Suppressor macrophage treated with lipopolysaccharide for 4 hours (primary cell): ENCODE measurements at regions not wholly inside any gene's neighbourhood (a gene's known extent, or its start where the extent isn't known, plus 50 kb on each side); places are given as distances from the start of the nearest gene placed in this dataset.

Experiments used
- DNase-seq: peaks from one replicate; pipeline ENCODE4 v3.0.0-alpha.2; 2020

GRCh38 chr20:39658662-39659409 is 696.7 kb downstream of the DHX35 start:
- no peak for DNase-seq

GRCh38 chr20:39654171-39654570 is 692.0 kb downstream of the DHX35 start:
- no peak for DNase-seq

DNA sequence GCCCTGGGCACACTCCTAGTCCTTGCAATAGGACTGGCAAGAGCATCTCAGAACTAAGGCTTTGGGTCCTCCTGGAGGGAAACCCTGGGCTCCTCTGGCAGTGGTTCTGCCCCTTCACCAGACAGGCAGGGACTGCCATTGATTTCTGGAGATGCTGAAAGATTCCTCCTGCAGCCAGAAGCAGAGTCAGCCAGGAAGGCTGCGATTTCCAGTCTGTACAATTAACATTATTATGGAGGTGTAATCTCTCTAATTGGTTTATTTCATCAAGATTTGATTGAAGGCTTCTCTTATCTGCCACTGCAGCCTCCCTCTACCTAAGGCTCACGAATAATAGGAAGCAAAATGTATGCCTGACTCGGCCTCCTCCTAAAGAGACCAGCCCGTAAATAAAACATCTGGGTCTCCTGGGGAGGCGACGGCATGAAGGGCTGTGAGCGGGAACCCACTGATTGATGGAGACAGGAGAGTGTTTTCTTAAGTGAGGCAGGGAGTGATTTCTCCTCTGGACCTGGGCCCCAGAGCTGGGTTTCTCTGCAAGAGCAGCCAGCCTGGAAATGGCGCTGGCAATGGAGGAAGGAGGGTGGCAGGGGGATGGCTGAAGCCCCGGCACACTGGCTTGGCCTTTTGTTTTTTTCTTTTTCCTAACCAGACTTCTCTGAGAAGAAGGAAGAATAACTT is 689.6 kb downstream of the DHX35 start:
- no peak for DNase-seq

- DNase-seq, result no peak
Observed at GRCh38 chr20:39646874-39647413, 684.8 kb downstream of the DHX35 start.

- no peak for DNase-seq
Observed at GRCh38 chr20:39645131-39645530, 683.0 kb downstream of the DHX35 start.

DNA sequence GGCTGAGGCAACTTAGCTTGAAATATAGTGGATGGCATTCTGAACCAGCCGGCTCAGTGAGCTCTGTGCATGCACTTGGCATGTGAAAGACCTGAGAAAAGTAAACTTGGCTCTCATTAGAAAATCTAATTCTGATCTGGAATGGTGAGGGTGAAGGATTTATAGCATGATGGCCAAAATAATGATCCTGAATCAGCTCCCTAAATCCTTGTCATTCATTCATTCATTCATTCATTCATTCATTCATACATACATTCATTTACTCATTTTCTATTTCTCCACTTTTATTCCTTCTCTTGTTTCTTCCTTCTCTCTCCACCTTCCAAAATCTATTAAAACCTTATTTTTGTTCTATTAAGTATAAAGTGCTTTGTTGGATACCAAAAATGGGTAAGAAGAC is 681.1 kb downstream of the DHX35 start:
- DNase-seq, result no peak

DNA sequence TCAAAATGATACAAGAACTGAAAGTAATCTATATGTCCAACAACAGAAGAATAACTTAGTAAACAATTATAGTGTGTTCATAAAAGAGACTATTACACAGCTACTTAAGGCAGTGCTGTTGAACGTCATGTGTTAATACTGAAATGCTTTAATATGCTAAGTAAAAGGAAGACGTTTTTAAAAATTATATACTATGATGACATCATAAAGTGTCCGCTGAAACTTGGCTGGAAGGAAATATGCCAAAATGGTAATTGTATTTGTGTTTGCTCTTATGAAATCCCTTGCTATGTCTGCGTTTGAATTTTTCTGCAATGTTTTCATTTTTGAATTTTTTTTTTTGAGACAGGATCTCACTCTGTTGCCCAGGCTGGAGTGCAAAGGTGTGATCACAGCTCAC is 679.3 kb downstream of the DHX35 start:
- no peak for DNase-seq

- DNase-seq, result no peak
Observed at GRCh38 chr20:39640147-39640546, 678.0 kb downstream of the DHX35 start.

DNA sequence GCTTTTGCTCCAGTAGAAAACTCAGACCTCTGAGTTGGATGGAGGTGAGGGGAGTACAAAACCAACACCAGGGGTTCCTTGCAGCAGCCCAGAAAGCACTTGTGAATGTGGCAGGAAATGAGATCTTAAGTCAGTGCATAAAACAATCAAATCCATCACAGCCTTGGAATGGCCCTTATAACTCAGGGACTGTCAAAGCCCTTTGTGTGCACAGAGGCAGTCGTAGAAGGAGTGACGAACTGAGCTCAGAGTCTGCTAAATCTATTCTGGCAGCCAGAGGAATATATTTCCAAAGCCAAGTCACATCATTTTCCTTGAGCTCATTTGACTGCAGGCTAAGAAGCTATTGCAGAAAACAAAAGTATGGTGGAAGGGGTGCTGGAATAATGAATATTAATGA is 676.6 kb downstream of the DHX35 start:
- no peak for DNase-seq

DNA sequence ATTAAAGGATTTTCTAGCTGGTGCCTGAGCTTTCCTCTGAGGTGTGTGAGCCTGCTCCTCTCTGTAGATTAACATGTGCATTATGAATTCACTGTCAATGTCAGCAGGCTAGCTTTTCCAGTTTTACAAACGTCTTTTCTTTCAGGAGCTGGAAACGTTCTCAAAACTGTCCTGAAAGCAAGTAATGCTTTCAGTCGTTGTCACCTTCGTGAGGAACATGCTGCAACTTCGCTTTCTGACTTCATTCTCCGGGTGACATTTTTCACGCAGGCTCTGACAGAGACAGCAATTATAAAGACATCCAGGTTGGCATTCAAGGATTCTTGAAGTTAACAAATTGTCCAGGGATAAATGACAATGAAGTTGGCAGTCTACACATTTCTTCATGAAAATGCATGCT is 671.5 kb downstream of the DHX35 start:
- DNase-seq, result no peak

GRCh38 chr20:39632757-39633156 is 670.6 kb downstream of the DHX35 start:
- no peak for DNase-seq

- no peak for DNase-seq
Observed at GRCh38 chr20:39632176-39632575, 670.0 kb downstream of the DHX35 start.

DNA sequence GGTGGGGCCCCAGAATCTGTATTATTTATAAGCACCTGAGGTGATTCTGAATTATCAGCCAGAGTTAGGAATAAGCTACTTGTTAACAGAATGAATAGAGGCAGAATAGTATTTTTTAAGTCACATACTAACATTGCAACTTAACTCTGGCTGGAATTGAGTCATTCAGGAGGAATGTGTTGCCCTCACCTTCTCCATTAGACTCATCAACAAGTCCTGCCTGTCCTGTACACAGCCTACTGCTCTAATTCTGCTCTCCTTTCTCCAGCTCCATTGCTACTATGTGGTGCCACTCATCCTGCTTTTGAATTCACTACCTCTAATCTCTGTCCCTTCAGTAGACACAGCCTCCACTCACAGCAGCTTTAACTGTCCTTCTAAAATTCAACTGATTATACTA is 669.4 kb downstream of the DHX35 start:
- DNase-seq, result no peak

- DNase-seq, result no peak
Observed at GRCh38 chr20:39630215-39630908, 668.2 kb downstream of the DHX35 start.

- DNase-seq, result no peak
Observed at GRCh38 chr20:39627765-39628164, 665.6 kb downstream of the DHX35 start.

DNA sequence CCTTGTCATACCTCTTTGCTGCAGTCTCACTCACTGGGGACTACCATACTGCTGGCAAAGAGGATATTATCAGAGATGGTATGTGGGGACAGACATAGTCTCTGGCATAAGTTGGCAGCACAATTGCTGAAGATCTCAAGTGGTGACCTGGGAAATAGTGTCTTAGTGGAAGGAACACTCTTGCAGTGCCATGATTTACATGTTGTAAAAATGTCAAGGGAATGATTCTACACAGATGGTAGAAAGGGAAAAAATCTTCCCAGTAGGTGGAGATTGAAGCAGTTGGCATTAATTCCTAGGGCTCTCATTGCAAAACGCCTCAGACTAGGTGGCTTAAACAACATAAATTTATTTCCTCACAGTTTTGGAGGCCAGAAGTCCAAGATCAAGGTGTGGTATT is 662.2 kb downstream of the DHX35 start:
- DNase-seq, result no peak

GRCh38 chr20:39623584-39624234 is 661.6 kb downstream of the DHX35 start:
- no peak for DNase-seq

DNA sequence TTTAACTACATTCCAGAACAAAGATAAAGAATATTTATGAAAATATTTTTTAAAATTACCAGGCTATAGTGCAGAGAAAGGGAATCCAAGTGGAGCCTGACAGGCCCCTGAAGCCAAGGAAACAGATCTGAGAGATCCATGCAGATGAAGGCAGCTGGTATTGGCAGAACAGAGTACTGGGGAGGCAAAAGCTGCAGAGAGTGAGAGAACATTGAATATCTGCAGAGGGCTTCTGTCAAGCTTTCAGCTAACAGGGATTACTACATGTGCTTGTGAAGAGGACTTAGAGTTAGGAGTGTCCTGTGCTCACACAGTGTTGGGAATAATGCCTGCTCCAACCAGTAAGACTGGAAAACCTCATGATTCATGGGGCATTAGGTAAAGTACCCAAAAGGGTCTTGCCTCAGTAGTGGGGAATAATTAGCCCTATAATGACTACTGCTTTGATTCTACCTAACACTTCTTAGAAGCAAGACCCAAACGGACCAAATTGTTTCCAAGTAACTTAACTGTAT is 657.2 kb downstream of the DHX35 start:
- no peak for DNase-seq

- DNase-seq, result no peak
Observed at GRCh38 chr20:39611901-39612300, 649.8 kb downstream of the DHX35 start.

DNA sequence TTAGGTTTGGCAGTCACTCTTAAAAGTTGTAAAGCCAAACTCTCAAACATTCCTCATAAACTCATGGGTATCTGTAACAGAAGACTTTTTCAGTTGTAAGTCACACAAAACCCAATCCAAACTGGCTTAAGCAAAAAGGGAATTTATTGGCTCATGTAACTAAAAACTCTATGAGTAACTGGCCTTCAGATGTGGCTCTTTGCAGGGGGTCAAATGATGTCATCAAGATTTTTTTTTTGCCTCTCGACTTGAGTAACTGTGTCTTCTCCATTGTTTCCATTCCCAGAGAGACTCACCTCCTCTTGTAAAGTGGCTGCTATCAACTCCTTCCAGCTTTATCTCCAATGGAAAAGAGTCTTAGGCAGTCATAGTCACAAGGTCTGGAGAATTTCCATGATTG is 645.0 kb downstream of the DHX35 start:
- no peak for DNase-seq

GRCh38 chr20:39605908-39606307 is 643.8 kb downstream of the DHX35 start:
- DNase-seq, result no peak

GRCh38 chr20:39605361-39605760 is 643.2 kb downstream of the DHX35 start:
- no peak for DNase-seq

GRCh38 chr20:39603219-39603618 is 641.1 kb downstream of the DHX35 start:
- no peak for DNase-seq
